HG03103 (cell line): ENCODE measurements at regions not wholly inside any gene's neighbourhood (a gene's known extent, or its start where the extent isn't known, plus 50 kb on each side); places are given as distances from the start of the nearest gene placed in this dataset.
"Not testable (repeated sequence)": the region's sequence is repeated elsewhere in the genome, so short reads cannot be mapped to it uniquely, and the experiment has no call there.

Experiments
- ATAC-seq: cut with Tn5 transposase; IDR thresholded peaks from one replicate; pipeline ENCODE4 v1.9.1; 2021; ENCODE audit warnings: low read depth; ENCODE audit not compliant: unreplicated experiment

DNA sequence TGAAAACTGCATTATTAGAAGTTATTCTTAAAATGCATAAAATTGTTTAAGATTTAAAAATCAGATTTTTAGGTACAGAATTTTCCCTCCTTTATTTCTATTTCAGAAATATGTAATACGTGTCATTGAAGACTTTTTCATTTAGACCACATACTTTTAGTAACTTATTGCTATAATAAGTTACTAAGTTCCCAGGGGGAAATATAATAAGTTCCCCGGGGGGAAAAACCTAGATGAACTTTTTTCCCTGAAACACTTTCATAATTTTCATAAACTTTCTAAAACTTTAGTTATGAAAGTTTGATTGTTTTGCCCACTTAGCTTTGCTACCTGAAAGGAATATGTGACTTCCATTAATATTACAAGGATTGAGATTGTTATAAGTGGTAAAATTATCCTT is 1341.5 kb upstream of the IGFBP7 start:
- ATAC-seq: no peak

- ATAC-seq: no peak
These were observed 1325.7 kb upstream of the IGFBP7 start for GRCh38 chr4:58435871-58436270.

DNA sequence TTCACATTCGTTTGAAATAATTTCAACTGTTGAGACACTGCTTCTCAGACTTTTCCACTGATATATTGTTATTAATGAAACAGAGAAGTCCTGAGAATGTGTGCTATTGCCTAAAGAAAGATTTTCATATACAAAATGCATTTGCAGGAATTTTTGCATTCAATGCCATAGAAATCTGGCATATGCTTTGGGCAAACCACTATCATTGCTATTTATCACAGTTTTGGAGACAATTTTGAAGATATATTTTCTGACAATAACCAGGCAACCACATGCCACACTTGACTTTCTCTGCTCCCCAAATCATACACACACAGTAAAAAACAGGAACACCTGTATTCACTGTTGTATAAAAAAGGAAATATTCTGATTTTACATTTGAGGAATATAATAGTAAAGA is 1303.7 kb upstream of the IGFBP7 start:
- ATAC-seq: no peak

GRCh38 chr4:58411904-58412303 is 1301.7 kb upstream of the IGFBP7 start:
- no peak for ATAC-seq

DNA sequence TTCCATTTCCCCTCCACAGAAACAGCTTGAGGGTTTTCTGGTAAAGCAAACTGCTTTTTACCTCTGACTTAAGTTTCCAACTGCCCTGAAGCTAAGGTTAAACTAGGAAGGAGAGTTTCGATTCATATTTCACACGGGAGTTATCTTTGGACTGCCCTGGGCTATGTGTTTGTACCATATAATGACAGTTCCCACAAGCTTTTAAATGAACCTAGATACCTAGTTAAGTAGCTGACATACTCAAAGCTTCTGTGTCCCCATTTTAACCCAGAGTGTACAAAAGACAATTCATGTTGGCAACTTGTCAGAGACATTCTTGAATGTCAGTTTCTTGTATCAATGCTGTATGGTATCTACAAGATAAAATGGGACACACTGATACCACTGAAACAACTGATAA is 1296.6 kb upstream of the IGFBP7 start:
- no peak for ATAC-seq

DNA sequence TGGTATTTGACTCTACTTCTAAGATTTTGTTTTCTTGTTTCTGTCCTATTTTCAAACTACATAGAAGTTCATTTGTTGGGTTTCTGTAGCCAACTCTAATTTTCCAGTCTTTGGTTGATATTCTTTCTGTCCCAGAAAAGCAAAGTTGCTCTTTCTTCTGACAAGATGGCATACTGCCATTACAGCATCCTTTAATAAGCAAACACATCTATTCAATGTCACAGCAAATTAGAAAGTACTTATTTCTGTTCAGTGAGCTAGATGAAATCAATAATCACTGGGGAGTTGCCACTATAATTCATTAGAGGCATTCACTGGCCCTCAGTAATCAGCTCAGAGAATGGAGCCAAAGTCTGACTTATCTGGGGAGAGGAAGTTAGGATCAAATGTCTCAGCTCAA is 1258.0 kb upstream of the IGFBP7 start:
- ATAC-seq: no peak

GRCh38 chr4:58360354-58361133 is 1250.4 kb upstream of the IGFBP7 start:
- ATAC-seq: no peak

DNA sequence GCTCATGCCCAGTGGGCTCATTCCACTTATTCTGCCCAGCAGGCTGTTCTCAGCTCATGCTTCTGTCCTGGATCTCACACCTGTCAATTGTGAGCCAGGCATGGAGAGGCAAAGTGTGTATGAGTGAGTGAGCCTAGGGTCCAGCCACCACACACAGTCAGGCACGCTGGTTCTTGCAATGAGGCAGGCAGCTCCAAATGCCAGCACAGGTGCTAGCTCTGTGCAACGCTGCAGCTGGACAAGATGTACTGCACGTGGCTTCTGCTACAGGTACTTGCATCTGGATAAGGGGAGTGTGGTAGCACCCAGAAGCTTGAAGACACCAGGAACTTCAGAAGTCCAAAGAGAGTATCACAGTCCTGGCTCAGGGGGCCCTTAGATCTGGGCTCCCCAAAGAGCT is 1249.4 kb upstream of the IGFBP7 start:
- no peak for ATAC-seq

DNA sequence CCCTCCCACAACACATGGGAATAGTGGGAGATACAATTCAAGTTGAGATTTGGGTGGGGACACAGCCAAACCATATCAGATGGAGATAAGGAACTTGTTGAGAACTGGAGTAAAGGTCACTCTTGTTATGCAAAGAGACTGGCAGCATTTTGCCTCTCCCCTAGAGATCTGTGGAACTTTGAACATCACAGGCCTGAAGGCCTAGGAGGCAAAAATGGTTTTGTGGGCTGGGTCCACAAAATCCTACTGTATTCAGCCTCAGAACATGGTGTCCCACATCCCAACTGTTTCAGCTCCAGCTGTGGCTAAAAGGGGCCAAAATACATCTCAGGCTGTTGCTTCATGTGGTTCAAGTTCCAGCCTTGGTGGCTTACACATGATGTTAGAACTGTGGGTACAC is 1247.8 kb upstream of the IGFBP7 start:
- ATAC-seq: no peak

- no peak for ATAC-seq
These were observed 1214.9 kb upstream of the IGFBP7 start for GRCh38 chr4:58325070-58325469.

GRCh38 chr4:58313444-58313843 is 1203.3 kb upstream of the IGFBP7 start:
- no peak for ATAC-seq

DNA sequence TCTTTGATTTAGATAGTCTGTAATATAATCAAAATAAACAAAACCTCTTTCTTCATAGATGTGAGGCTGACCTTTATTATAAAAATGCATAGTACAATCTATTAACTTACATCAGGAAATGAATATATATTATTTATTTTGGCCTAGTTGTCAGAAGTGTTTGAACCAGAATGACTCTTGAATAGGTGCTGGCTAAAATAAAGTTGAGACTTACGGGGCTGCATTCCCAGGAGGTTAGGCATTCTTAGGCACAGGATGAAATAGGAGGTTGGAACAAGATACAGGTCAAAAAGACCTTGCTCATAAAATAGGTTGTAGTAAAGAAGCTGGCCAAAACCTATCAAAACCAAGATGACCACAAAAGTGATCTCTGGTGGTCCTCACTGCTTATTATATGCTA is 1193.3 kb upstream of the IGFBP7 start:
- no peak for ATAC-seq

DNA sequence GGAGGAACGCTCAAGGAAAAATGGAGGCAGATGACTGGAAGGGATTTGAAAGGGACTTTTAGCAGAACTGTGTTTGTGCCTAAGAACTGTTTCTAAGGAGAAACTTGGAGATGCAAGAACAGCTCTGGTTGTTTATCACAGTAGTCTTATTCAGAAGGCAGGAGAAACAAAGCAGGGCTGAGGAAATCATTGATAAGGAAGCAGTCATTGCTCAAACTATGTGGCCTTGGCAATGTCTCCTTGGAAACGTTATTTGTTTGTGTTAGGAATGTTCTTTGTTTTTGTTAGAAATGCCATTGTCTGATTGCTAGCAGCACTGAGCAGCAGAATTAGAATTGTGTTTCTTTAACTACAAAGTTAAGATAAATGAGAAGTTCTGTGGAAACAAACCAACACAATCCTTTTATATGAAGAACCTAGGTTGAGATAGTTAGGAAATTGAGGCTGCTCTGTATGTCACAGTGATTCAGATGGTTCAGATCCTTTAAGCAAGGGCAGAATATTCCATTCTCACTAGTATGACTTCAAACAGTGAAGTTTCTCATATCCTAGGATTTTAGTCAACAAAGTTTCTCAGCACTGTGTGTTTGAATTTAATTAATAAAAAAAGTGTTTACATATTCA is 1191.3 kb upstream of the IGFBP7 start:
- no peak for ATAC-seq

- no peak for ATAC-seq
These were observed 1176.2 kb upstream of the IGFBP7 start for GRCh38 chr4:58286335-58286734.

- ATAC-seq: not testable (repeated sequence)
These were observed 1170.7 kb upstream of the IGFBP7 start for GRCh38 chr4:58280928-58281327.

DNA sequence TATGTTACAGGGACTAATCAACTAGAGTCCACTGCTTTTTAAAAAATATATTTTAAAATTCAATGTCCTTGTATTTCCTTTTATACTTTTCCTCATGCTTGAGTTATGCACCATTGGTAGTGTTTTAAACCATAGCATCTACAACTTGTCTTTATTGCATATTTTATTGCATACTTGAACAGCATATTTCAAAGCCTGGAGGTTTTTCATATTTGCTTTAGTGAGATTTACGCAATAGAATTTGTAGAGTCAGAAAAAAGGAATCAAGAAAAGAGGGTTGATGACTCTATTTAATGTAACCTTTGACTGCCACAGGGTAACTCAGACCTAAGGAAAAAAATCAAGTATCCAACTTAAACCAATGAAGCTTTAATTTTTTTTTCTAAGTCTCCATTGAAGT is 1165.7 kb upstream of the IGFBP7 start:
- no peak for ATAC-seq

GRCh38 chr4:58274553-58274952 is 1164.4 kb upstream of the IGFBP7 start:
- ATAC-seq: no peak

DNA sequence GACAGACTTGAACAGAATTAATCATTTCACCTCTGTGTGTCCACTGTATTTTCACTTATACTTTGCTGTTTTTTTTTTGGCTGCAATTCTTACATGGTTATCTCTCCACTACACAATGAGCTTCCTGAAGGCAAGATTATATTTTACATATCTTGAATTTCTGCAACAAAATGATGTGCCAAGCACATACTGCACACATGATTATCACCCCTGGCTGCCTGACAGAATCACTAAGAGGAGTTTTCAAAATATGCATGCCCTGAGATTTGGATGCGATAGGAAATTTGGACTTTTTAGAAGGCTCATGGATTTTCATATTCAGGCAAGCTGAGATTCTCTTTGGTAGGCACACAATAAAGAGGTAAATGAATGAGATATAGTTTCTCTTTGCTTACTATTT is 1162.1 kb upstream of the IGFBP7 start:
- no peak for ATAC-seq

- no peak for ATAC-seq
These were observed 1155.5 kb upstream of the IGFBP7 start for GRCh38 chr4:58265734-58266133.

- no peak for ATAC-seq
These were observed 1151.3 kb upstream of the IGFBP7 start for GRCh38 chr4:58261526-58261925.

GRCh38 chr4:58254291-58254690 is 1144.1 kb upstream of the IGFBP7 start:
- no peak for ATAC-seq

- ATAC-seq: no peak
These were observed 1142.5 kb upstream of the IGFBP7 start for GRCh38 chr4:58252656-58253055.
